Ascending aorta (tissue), 2 donors: ENCODE measurements at regions not wholly inside any gene's neighbourhood (a gene's known extent, or its start where the extent isn't known, plus 50 kb on each side); places are given as distances from the start of the nearest gene placed in this dataset.

Experiments used
- DNase-seq, 2 donors: peaks; one replicate each; pipeline ENCODE4 v3.0.0-alpha.2; 2019; ENCODE audit warnings: low spot score in 2 of 2
- H3K27ac ChIP-seq, 2 donors: fragments of 200-600 bp; sonication (generic); one replicate each; pipeline ENCODE4 v1.5.1; 2016 to 2017; ENCODE audit warnings: mild to moderate bottlenecking in 1 of 2
- H3K27me3 ChIP-seq: fragments of 200-600 bp; sonication (generic); one replicate; pipeline ENCODE4 v1.5.1; 2017
- H3K36me3 ChIP-seq, 2 donors: fragments of 200-600 bp; sonication (generic); one replicate each; pipeline ENCODE4 v1.5.1; 2016
- H3K4me1 ChIP-seq, 2 donors: fragments of 200-600 bp; sonication (generic); one replicate each; pipeline ENCODE4 v1.5.1; 2016 to 2017; ENCODE audit warnings: mild to moderate bottlenecking in 1 of 2
- H3K4me3 ChIP-seq, 2 donors: fragments of 200-600 bp; sonication (generic); one replicate each; pipeline ENCODE4 v1.5.1; 2016 to 2017; ENCODE audit warnings: mild to moderate bottlenecking in 1 of 2
- H3K9me3 ChIP-seq, 2 donors: fragments of 200-600 bp; sonication (generic); one replicate each; pipeline ENCODE4 v1.5.1; 2016
- CTCF ChIP-seq, 3 experiments: fragments of 200-600 bp in 2 of 3; fragments of 450-650 bp in 1 of 3; sonication (generic) in 2 of 3; IDR thresholded peaks; one replicate each; pipeline ENCODE4 v1.5.1; 2016 to 2019; ENCODE audit warnings: antibody characterized with exemption in 3 of 3, mild to moderate bottlenecking in 1 of 3, moderate library complexity in 1 of 3
- intact Hi-C: fragments of 100-400 bp; cut with DNase I; formaldehyde crosslinking; loops from one replicate; pipeline ENCODE4 v1.15.1; 2023

- H3K27ac ChIP-seq = no peak overlapping the region
- no peak for DNase-seq
- peaks cover 0 to 5% of the 10 kb centered on the region in 2 donors for H3K9me3 ChIP-seq
- TF ChIP-seq CTCF (IDR thresholded peaks at IDR 0.05) = no peak
- intact Hi-C loops = no loop called here
- H3K4me1 ChIP-seq = no peaks in the 10 kb centered on the region
- no peaks in the 10 kb centered on the region for H3K36me3 ChIP-seq
- no peaks in the 10 kb centered on the region for H3K27me3 ChIP-seq
- H3K4me3 ChIP-seq = no peak overlapping the region
Measured at GRCh38 chr7:41760293-41760692, 57.4 kb upstream of the INHBA start.

GRCh38 chr7:41758321-41758720 is 55.4 kb upstream of the INHBA start:
- Histone ChIP-seq H3K27ac (no peak overlapping the region), H3K36me3 (no peaks in the 10 kb centered on the region), H3K27me3 (no peaks in the 10 kb centered on the region), H3K4me1 (no peaks in the 10 kb centered on the region), H3K4me3 (no peak overlapping the region), H3K9me3 (peaks cover 0 to 5% of the 10 kb centered on the region in 2 donors)
- no peak for DNase-seq
- TF ChIP-seq CTCF (IDR thresholded peaks at IDR 0.05) = no peak
- intact Hi-C loops = no loop called here

GRCh38 chr7:41756650-41757182 is 53.8 kb upstream of the INHBA start:
- intact Hi-C loops = no loop called here
- H3K27me3 ChIP-seq = no peaks in the 10 kb centered on the region
- H3K9me3 ChIP-seq = peaks cover 0 to 5% of the 10 kb centered on the region in 2 donors
- H3K27ac ChIP-seq = no peak overlapping the region
- no peak overlapping the region for H3K4me3 ChIP-seq
- H3K4me1 ChIP-seq = no peaks in the 10 kb centered on the region
- no peak for TF ChIP-seq CTCF (IDR thresholded peaks at IDR 0.05)
- no peaks in the 10 kb centered on the region for H3K36me3 ChIP-seq
- DNase-seq = no peak

- Histone ChIP-seq H3K9me3 (peaks cover 0 to 5% of the 10 kb centered on the region in 2 donors), H3K4me3 (no peak overlapping the region), H3K27ac (no peak overlapping the region), H3K4me1 (no peaks in the 10 kb centered on the region), H3K36me3 (no peaks in the 10 kb centered on the region), H3K27me3 (no peaks in the 10 kb centered on the region)
- intact Hi-C loops = no loop called here
- no peak for TF ChIP-seq CTCF (IDR thresholded peaks at IDR 0.05)
- DNase-seq = no peak
Measured at GRCh38 chr7:41755096-41755495, 52.2 kb upstream of the INHBA start.

- no peak overlapping the region for H3K4me3 ChIP-seq
- no peak overlapping the region for H3K27ac ChIP-seq
- peaks cover 0 to 5% of the 10 kb centered on the region in 2 donors for H3K9me3 ChIP-seq
- H3K27me3 ChIP-seq = no peaks in the 10 kb centered on the region
- H3K4me1 ChIP-seq = no peaks in the 10 kb centered on the region
- H3K36me3 ChIP-seq = no peaks in the 10 kb centered on the region
- TF ChIP-seq CTCF (IDR thresholded peaks at IDR 0.05) = no peak
- DNase-seq = no peak
- intact Hi-C loops = no loop called here
Measured at GRCh38 chr7:41754046-41754445, 51.2 kb upstream of the INHBA start.
